IPS-18c (cell line): ENCODE measurements at regions not wholly inside any gene's neighbourhood (a gene's known extent, or its start where the extent isn't known, plus 50 kb on each side); places are given as distances from the start of the nearest gene placed in this dataset.

Experiments used
- H3K4me3 ChIP-seq: 2 replicates; pipeline ENCODE4 v1.7.0; 2013; ENCODE audit warnings: low read depth, mild to moderate bottlenecking, low read length, moderate library complexity; ENCODE audit not compliant: insufficient read depth
- H3K9me3 ChIP-seq: one replicate; pipeline ENCODE4 v1.6.1; 2013; ENCODE audit warnings: mild to moderate bottlenecking, low read length, moderate library complexity; ENCODE audit not compliant: control insufficient read depth, insufficient read depth

GRCh38 chr20:20864351-20865096 lies 152.1 kb upstream of the RALGAPA2 start:
- no peak overlapping the region for H3K4me3 ChIP-seq
- no peaks in the 10 kb centered on the region for H3K9me3 ChIP-seq

DNA sequence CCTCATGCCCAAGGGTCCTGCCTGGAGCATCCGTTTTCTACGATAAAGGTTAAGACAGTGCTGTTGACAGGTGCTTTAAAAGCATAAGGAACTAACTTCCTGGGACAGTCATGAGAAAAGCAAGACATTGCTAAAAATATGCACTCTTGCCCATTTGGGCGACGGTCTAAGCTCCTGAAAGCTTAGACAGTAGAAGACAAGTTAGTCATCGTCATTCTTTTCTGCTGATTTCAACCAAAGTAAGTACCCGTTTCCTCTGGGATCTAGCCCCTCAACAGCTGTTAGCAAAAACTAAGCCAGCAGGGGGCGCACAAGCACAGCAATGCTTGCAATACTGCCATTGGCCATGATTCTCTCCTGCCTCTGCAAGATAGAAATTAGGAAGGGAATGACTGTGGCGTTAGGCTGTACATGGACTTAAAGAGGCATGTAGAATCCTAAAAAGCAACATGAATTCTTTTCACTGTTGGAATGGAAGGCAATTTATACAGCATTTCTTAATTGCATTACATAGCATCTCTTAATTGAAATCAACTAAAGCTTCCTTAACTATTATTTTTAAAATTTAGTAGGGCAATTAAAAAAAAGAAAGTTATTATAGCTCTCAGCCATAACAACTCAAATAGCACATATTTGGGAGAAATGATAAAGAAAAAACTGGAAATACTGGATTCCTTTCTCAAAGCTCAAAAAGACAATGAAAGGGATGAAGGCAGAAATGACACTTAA lies 147.8 kb upstream of the RALGAPA2 start:
- Histone ChIP-seq H3K9me3 (peaks cover 3% of the 10 kb centered on the region), H3K4me3 (no peak overlapping the region)

- Histone ChIP-seq H3K4me3 (no peak overlapping the region), H3K9me3 (peaks cover 3% of the 10 kb centered on the region)
Observed at GRCh38 chr20:20859510-20859909, 147.1 kb upstream of the RALGAPA2 start.

DNA sequence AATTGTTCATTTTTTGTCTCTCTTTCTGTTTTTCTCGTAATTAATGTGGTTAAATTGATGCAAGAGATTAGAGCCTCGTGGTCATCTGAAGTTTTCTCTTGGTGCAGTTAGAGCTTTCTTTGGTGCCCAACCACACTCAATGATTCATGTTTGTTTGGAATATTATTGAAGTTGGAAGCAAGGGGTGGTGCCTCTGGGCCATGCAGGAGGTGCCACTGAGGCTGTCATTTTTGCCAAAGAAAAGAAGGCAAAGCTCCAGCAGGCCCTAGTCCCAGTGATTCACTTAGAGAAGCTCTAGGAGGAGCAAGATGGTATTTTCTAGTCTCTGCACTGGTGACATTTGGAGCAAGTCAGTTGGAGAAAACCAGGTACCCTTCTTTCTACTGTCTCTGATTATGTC lies 144.5 kb upstream of the RALGAPA2 start:
- Histone ChIP-seq H3K4me3 (no peak overlapping the region), H3K9me3 (peaks cover 5% of the 10 kb centered on the region)

- no peak overlapping the region for H3K4me3 ChIP-seq
- peaks cover 5% of the 10 kb centered on the region for H3K9me3 ChIP-seq
Observed at GRCh38 chr20:20856306-20856705, 143.9 kb upstream of the RALGAPA2 start.

GRCh38 chr20:20851385-20851784 lies 138.9 kb upstream of the RALGAPA2 start:
- Histone ChIP-seq H3K4me3 (no peak overlapping the region), H3K9me3 (peaks cover 5% of the 10 kb centered on the region)

DNA sequence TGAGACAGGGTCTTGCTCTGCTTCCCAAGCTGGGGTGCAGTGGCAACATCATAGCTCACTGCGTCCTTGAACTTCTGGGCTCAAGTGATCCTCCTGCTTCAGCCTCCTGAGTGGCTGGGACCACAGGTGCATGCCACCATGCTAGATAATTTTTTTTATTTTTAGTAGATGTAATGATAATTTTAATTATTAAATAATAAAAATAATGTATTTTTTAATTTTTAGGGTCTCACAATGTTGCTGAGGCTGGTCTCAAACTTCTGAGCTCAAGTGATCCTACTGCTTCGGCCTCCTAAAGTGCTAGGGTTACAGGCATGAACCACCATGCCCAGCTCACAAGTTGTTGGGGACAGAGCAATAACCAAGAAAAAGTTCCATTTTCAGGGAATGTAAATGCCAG lies 138.0 kb upstream of the RALGAPA2 start:
- Histone ChIP-seq H3K4me3 (no peak overlapping the region), H3K9me3 (peaks cover 3% of the 10 kb centered on the region)

DNA sequence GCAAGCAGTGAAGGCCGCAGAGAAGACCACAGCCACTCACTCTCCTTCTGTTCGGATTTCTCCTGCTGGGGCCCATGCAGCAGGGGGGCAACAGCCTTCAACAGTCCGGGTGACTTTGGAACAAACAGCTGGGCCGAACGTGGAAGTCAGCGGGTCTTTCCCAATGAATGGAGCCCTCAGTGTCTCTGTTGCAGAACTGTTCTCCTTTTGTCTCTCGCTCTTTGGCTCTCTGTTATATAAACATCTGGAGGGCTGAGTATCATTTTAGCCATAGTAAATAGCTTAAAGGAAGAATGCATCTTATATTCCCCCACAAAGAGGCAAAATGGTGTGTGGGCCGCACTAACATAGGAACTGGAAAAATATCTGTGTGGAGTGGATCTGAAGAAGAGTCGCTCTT lies 136.7 kb upstream of the RALGAPA2 start:
- no peak overlapping the region for H3K4me3 ChIP-seq
- H3K9me3 ChIP-seq = peaks cover 2% of the 10 kb centered on the region

DNA sequence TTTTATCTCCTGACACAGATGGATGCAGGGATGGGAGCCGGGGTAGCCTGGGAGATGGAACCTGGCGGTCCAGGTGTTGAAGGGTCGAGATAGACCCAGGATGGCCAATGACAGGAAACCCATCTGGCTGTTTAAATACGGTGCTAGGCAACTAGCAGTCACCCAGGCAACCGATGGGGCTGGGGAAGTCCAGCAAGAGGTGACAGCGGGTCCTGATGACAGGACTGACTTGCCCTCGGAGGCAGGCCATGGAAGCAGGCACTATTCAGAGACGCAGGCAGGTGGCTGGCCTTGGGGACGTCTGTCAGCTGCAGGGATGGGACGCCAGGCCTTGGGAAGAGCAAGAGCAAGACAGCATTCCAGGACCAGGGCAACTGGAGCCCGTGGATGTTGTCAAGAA lies 135.4 kb upstream of the RALGAPA2 start:
- Histone ChIP-seq H3K4me3 (no peak overlapping the region), H3K9me3 (no peaks in the 10 kb centered on the region)

GRCh38 chr20:20843982-20844381 lies 131.5 kb upstream of the RALGAPA2 start:
- Histone ChIP-seq H3K4me3 (no peak overlapping the region), H3K9me3 (no peaks in the 10 kb centered on the region)

GRCh38 chr20:20839771-20840170 lies 127.3 kb upstream of the RALGAPA2 start:
- no peak overlapping the region for H3K4me3 ChIP-seq
- no peaks in the 10 kb centered on the region for H3K9me3 ChIP-seq

DNA sequence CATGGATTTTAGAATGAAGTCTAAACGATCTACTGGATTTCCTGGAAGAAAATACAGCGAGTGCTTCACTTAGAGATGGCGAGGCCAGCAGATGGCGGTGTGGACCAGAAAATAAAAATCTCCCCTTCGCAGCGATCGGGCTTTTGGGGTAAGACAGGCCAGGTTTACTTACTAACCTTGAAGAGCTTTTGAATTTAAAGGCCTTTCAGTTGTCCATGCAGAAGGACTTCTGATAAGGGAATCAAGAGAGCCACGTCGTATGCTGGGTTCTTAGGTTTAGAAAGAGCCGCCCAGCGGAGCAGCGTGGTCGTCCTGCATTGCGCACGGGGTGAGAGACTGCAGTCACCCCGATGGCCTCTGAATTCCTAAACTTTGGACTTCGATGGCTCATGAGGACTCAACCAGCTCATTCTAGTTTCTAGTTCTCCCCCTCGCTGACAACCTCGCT lies 125.2 kb upstream of the RALGAPA2 start:
- peak overlapping the region; percentile 20; the same call in 1 of the 2 replicates for H3K4me3 ChIP-seq
- no peaks in the 10 kb centered on the region for H3K9me3 ChIP-seq

DNA sequence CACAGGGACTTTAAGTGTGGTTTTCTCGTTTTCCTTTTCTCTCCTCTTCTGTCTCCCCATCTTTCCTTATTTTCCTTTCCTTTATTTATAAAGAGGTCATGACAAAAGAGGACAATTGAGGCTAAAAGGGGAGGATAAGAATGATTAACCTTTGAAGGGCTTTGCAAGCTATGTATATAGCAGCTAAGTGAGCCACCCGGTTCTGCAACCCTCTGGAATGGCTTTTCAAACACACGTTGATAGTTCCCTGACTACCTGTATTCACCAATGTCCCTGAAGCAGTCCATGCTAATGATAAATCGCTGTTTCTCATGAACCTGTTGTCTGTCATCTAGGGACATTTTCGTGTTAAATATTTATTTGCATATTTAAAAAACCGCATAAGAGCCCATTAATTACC lies 124.4 kb upstream of the RALGAPA2 start:
- H3K9me3 ChIP-seq = no peaks in the 10 kb centered on the region
- H3K4me3 ChIP-seq = no peak overlapping the region

GRCh38 chr20:20835897-20836296 lies 123.5 kb upstream of the RALGAPA2 start:
- peaks cover under 1% of the 10 kb centered on the region for H3K9me3 ChIP-seq
- H3K4me3 ChIP-seq = no peak overlapping the region

DNA sequence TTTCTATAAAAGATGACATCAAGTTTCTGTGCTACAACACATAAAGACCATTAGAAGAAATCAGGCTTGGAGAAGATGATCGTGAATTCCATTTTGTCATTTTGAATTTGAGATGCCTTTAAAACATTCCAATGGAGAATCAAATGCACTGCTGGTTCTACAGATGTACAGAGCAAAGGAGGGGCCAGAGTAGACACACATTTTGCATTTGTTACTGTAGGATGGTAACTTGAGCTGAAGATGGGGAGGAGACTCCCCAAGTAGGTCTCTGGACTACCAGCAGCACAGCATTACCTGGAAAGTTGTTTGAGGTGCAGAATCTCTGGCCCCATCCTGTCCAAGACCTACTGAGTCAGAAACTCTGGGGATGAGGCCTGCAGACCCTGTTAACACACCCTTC lies 121.6 kb upstream of the RALGAPA2 start:
- Histone ChIP-seq H3K9me3 (peaks cover 8% of the 10 kb centered on the region), H3K4me3 (no peak overlapping the region)

DNA sequence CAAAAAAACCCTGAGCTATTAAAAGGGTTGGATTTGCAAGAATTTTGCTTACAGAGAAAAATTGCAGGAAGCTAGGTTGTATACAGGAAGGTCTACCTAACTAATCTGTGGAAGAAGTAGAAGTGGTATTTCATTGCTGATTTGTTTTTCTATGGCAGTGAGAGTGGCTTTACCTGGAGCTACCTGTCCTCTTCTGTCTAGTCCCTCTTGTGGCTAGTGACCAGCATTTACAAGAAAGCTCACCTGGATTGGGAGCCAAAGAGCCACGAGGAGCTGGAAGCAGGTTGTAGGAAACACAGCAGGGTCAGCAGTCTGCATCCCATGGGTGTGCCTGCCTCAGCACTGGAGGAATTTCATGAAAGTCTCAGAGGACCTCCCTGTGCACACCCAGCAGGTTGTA lies 120.3 kb upstream of the RALGAPA2 start:
- no peak overlapping the region for H3K4me3 ChIP-seq
- peaks cover 8% of the 10 kb centered on the region for H3K9me3 ChIP-seq

GRCh38 chr20:20831794-20832193 lies 119.3 kb upstream of the RALGAPA2 start:
- Histone ChIP-seq H3K4me3 (no peak overlapping the region), H3K9me3 (peaks cover 8% of the 10 kb centered on the region)

GRCh38 chr20:20829681-20830080 lies 117.2 kb upstream of the RALGAPA2 start:
- Histone ChIP-seq H3K4me3 (no peak overlapping the region), H3K9me3 (peaks cover 8% of the 10 kb centered on the region)
